ENCODE measurements at regions not wholly inside any gene's neighbourhood (a gene's known extent, or its start where the extent isn't known, plus 50 kb on each side); places are given as distances from the start of the nearest gene placed in this dataset.
"Not testable (repeated sequence)": the region's sequence is repeated elsewhere in the genome, so short reads cannot be mapped to it uniquely, and the experiment has no call there.

- no peak for DNase-seq
Measured at GRCh38 chr12:83349907-83350611, 663.4 kb downstream of the TMTC2 start.

GRCh38 chr12:83346333-83346732, 659.6 kb downstream of the TMTC2 start:
- DNase-seq: no peak

- no peak for DNase-seq
Measured at GRCh38 chr12:83343767-83344166, 657.1 kb downstream of the TMTC2 start.

- no peak for DNase-seq
Measured at GRCh38 chr12:83335748-83336147, 649.0 kb downstream of the TMTC2 start.

- DNase-seq: no peak
Measured at GRCh38 chr12:83326666-83327065, 640.0 kb downstream of the TMTC2 start.

GRCh38 chr12:83323866-83324265, 637.2 kb downstream of the TMTC2 start:
- no peak for DNase-seq

GRCh38 chr12:83322809-83323208, 636.1 kb downstream of the TMTC2 start:
- DNase-seq: no peak

- no peak for DNase-seq
Measured at GRCh38 chr12:83321971-83322370, 635.3 kb downstream of the TMTC2 start.

- no peak for DNase-seq
Measured at GRCh38 chr12:83320350-83320749, 633.6 kb downstream of the TMTC2 start.

GRCh38 chr12:83318386-83319098, 631.8 kb downstream of the TMTC2 start:
- no peak for DNase-seq

- DNase-seq: no peak
Measured at GRCh38 chr12:83317595-83317994, 630.9 kb downstream of the TMTC2 start.

GRCh38 chr12:83313827-83314226, 627.1 kb downstream of the TMTC2 start:
- no peak for DNase-seq

GRCh38 chr12:83313322-83313721, 626.6 kb downstream of the TMTC2 start:
- no peak for DNase-seq

GRCh38 chr12:83276904-83277303, 590.2 kb downstream of the TMTC2 start:
- no peak for DNase-seq

- peak; percentile 29 for DNase-seq
Measured at GRCh38 chr12:83271201-83271600, 584.5 kb downstream of the TMTC2 start.

GRCh38 chr12:83265808-83266207, 579.1 kb downstream of the TMTC2 start:
- DNase-seq: no peak

GRCh38 chr12:83261998-83262397, 575.3 kb downstream of the TMTC2 start:
- no peak for DNase-seq

- not testable (repeated sequence) for DNase-seq
Measured at GRCh38 chr12:83260126-83260525, 573.4 kb downstream of the TMTC2 start.

GRCh38 chr12:83257726-83258125, 571.0 kb downstream of the TMTC2 start:
- no peak for DNase-seq

- DNase-seq: peak; percentile 15
Measured at GRCh38 chr12:83256562-83256961, 569.9 kb downstream of the TMTC2 start.

GRCh38 chr12:83250866-83251265, 564.2 kb downstream of the TMTC2 start:
- DNase-seq: no peak

GRCh38 chr12:83245156-83245555, 558.5 kb downstream of the TMTC2 start:
- no peak for DNase-seq

GRCh38 chr12:83244001-83244400, 557.3 kb downstream of the TMTC2 start:
- DNase-seq: no peak

- not testable (repeated sequence) for DNase-seq
Measured at GRCh38 chr12:83233987-83234386, 547.3 kb downstream of the TMTC2 start.
